HEK293 (cell line): ENCODE measurements at regions not wholly inside any gene's neighbourhood (a gene's known extent, or its start where the extent isn't known, plus 50 kb on each side); places are given as distances from the start of the nearest gene placed in this dataset.

Source experiments
- HOXC10 ChIP-seq: sonication (generic); formaldehyde crosslinking; IDR thresholded peaks from 2 replicates; pipeline ENCODE4 v1.8.1; 2023; ENCODE audit warnings: mild to moderate bottlenecking, missing genetic modification reagents
- KLF9 ChIP-seq: fragments of 450-650 bp; formaldehyde crosslinking; IDR thresholded peaks from 2 replicates; pipeline ENCODE4 v1.5.1; 2016; ENCODE audit warnings: missing biosample characterization, missing genetic modification characterization, low read depth
- SP7 ChIP-seq: fragments of 450-650 bp; formaldehyde crosslinking; IDR thresholded peaks from 2 replicates; pipeline ENCODE4 v1.5.1; 2016; ENCODE audit warnings: missing biosample characterization, missing genetic modification characterization
- TCF7L2 ChIP-seq: IDR thresholded peaks from 2 replicates; pipeline ENCODE4 v1.6.1; 2011; ENCODE audit warnings: low read depth, mild to moderate bottlenecking, inconsistent platforms, low read length, moderate library complexity, borderline replicate concordance
- TRIM28 ChIP-seq: IDR thresholded peaks from 2 replicates; pipeline ENCODE4 v1.6.1; 2011; ENCODE audit warnings: low read length, control low read depth, borderline replicate concordance
- ZBTB10 ChIP-seq: fragments of 450-650 bp; formaldehyde crosslinking; IDR thresholded peaks from 2 replicates; pipeline ENCODE4 v1.5.1; 2016; ENCODE audit warnings: missing biosample characterization, missing genetic modification characterization
- ZBTB11 ChIP-seq: fragments of 450-650 bp; formaldehyde crosslinking; conservative IDR thresholded peaks from 2 replicates; pipeline ENCODE4 v1.5.1; 2016; ENCODE audit warnings: low read depth, missing biosample characterization, missing genetic modification characterization
- ZBTB21 ChIP-seq: fragments of 450-650 bp; formaldehyde crosslinking; IDR thresholded peaks from 2 replicates; pipeline ENCODE4 v1.5.1; 2017; ENCODE audit warnings: missing biosample characterization, missing genetic modification characterization
- ZBTB7A ChIP-seq: fragments of 450-650 bp; formaldehyde crosslinking; IDR thresholded peaks from 2 replicates; pipeline ENCODE4 v1.5.1; 2016; ENCODE audit warnings: low read depth, missing biosample characterization, missing genetic modification characterization
- ZIC2 ChIP-seq: fragments of 450-650 bp; formaldehyde crosslinking; IDR thresholded peaks from 2 replicates; pipeline ENCODE4 v1.5.1; 2016; ENCODE audit warnings: missing biosample characterization, missing genetic modification characterization
- ZNF132 ChIP-seq: fragments of 450-650 bp; formaldehyde crosslinking; IDR thresholded peaks from 2 replicates; pipeline ENCODE4 v1.5.1; 2017; ENCODE audit warnings: missing biosample characterization, missing genetic modification characterization, borderline replicate concordance
- ZNF174 ChIP-seq: fragments of 450-650 bp; formaldehyde crosslinking; IDR thresholded peaks from 2 replicates; pipeline ENCODE4 v1.5.0; 2017; ENCODE audit warnings: missing biosample characterization, mild to moderate bottlenecking, missing genetic modification characterization
- ZNF223 ChIP-seq: fragments of 450-650 bp; formaldehyde crosslinking; IDR thresholded peaks from 2 replicates; pipeline ENCODE4 v1.5.1; 2016; ENCODE audit warnings: missing biosample characterization, missing genetic modification characterization
- ZNF292 ChIP-seq: fragments of 450-650 bp; formaldehyde crosslinking; IDR thresholded peaks from 2 replicates; pipeline ENCODE4 v1.5.1; 2016; ENCODE audit warnings: low read depth, missing biosample characterization, missing genetic modification characterization, borderline replicate concordance
- ZNF366 ChIP-seq: fragments of 450-650 bp; formaldehyde crosslinking; conservative IDR thresholded peaks from 2 replicates; pipeline ENCODE4 v1.5.1; 2016; ENCODE audit warnings: missing biosample characterization, missing genetic modification characterization
- ZNF48 ChIP-seq: fragments of 450-650 bp; formaldehyde crosslinking; IDR thresholded peaks from 2 replicates; pipeline ENCODE4 v1.5.1; 2016; ENCODE audit warnings: missing biosample characterization, missing genetic modification characterization
- ZNF513 ChIP-seq: fragments of 450-650 bp; IDR thresholded peaks from 2 replicates; pipeline ENCODE4 v1.5.1; 2018; ENCODE audit warnings: missing biosample characterization, missing genetic modification characterization
- ZNF561 ChIP-seq: fragments of 450-650 bp; IDR thresholded peaks from 2 replicates; pipeline ENCODE4 v1.5.1; 2018; ENCODE audit warnings: missing biosample characterization, missing genetic modification characterization, borderline replicate concordance
- ZNF654 ChIP-seq: fragments of 450-650 bp; formaldehyde crosslinking; IDR thresholded peaks from 2 replicates; pipeline ENCODE4 v1.5.1; 2016; ENCODE audit warnings: low read depth, missing biosample characterization, missing genetic modification characterization
- ZNF768 ChIP-seq: fragments of 450-650 bp; formaldehyde crosslinking; IDR thresholded peaks from 2 replicates; pipeline ENCODE4 v1.5.1; 2018; ENCODE audit warnings: missing biosample characterization, mild to moderate bottlenecking, missing genetic modification characterization
- ZNF837 ChIP-seq: fragments of 450-650 bp; formaldehyde crosslinking; IDR thresholded peaks from 2 replicates; pipeline ENCODE4 v1.5.1; 2016; ENCODE audit warnings: missing biosample characterization, missing genetic modification characterization
- TF ChIP-seq, protein P1 (sequence below): fragments of 450-650 bp; formaldehyde crosslinking; IDR thresholded peaks from 2 replicates; pipeline ENCODE4 v1.5.1; 2016; ENCODE audit warnings: missing biosample characterization, missing genetic modification characterization
- TF ChIP-seq, protein P2 (sequence below): fragments of 450-650 bp; formaldehyde crosslinking; IDR thresholded peaks from 2 replicates; pipeline ENCODE4 v1.5.1; 2016; ENCODE audit warnings: missing biosample characterization, missing genetic modification characterization
- TF ChIP-seq, protein P3 (sequence below): fragments of 450-650 bp; formaldehyde crosslinking; IDR thresholded peaks from 2 replicates; pipeline ENCODE4 v1.5.1; 2016; ENCODE audit warnings: missing biosample characterization, missing genetic modification characterization

GRCh38 chr3:30124435-30125370 is 481.7 kb upstream of the TGFBR2 start (continued):
- TF ChIP-seq, protein P1, sequence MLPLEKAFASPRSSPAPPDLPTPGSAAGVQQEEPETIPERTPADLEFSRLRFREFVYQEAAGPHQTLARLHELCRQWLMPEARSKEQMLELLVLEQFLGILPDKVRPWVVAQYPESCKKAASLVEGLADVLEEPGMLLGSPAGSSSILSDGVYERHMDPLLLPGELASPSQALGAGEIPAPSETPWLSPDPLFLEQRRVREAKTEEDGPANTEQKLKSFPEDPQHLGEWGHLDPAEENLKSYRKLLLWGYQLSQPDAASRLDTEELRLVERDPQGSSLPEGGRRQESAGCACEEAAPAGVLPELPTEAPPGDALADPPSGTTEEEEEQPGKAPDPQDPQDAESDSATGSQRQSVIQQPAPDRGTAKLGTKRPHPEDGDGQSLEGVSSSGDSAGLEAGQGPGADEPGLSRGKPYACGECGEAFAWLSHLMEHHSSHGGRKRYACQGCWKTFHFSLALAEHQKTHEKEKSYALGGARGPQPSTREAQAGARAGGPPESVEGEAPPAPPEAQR (tag by site-specific recombination), result no peak
- no peak for TF ChIP-seq TCF7L2
- no peak for TF ChIP-seq TRIM28
- no peak for TF ChIP-seq ZNF48
- TF ChIP-seq ZBTB7A (tag by site-specific recombination), result no peak
- TF ChIP-seq ZNF132 (tag by site-specific recombination), result no peak
- TF ChIP-seq, protein P2, sequence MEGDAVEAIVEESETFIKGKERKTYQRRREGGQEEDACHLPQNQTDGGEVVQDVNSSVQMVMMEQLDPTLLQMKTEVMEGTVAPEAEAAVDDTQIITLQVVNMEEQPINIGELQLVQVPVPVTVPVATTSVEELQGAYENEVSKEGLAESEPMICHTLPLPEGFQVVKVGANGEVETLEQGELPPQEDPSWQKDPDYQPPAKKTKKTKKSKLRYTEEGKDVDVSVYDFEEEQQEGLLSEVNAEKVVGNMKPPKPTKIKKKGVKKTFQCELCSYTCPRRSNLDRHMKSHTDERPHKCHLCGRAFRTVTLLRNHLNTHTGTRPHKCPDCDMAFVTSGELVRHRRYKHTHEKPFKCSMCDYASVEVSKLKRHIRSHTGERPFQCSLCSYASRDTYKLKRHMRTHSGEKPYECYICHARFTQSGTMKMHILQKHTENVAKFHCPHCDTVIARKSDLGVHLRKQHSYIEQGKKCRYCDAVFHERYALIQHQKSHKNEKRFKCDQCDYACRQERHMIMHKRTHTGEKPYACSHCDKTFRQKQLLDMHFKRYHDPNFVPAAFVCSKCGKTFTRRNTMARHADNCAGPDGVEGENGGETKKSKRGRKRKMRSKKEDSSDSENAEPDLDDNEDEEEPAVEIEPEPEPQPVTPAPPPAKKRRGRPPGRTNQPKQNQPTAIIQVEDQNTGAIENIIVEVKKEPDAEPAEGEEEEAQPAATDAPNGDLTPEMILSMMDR (tag by site-specific recombination), result no peak
- peak; percentile 49; the same call in 1 of the 2 replicates for TF ChIP-seq ZNF223 (tag by site-specific recombination)
- TF ChIP-seq, protein P3, sequence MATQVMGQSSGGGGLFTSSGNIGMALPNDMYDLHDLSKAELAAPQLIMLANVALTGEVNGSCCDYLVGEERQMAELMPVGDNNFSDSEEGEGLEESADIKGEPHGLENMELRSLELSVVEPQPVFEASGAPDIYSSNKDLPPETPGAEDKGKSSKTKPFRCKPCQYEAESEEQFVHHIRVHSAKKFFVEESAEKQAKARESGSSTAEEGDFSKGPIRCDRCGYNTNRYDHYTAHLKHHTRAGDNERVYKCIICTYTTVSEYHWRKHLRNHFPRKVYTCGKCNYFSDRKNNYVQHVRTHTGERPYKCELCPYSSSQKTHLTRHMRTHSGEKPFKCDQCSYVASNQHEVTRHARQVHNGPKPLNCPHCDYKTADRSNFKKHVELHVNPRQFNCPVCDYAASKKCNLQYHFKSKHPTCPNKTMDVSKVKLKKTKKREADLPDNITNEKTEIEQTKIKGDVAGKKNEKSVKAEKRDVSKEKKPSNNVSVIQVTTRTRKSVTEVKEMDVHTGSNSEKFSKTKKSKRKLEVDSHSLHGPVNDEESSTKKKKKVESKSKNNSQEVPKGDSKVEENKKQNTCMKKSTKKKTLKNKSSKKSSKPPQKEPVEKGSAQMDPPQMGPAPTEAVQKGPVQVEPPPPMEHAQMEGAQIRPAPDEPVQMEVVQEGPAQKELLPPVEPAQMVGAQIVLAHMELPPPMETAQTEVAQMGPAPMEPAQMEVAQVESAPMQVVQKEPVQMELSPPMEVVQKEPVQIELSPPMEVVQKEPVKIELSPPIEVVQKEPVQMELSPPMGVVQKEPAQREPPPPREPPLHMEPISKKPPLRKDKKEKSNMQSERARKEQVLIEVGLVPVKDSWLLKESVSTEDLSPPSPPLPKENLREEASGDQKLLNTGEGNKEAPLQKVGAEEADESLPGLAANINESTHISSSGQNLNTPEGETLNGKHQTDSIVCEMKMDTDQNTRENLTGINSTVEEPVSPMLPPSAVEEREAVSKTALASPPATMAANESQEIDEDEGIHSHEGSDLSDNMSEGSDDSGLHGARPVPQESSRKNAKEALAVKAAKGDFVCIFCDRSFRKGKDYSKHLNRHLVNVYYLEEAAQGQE, result no peak
- TF ChIP-seq HOXC10 (CRISPR knock-in tag), result no peak
- TF ChIP-seq ZIC2 (tag by site-specific recombination), result no peak
- TF ChIP-seq ZNF366, result no peak
- no peak for TF ChIP-seq ZNF174 (tag by site-specific recombination)
- TF ChIP-seq ZNF561 (tag by site-specific recombination), result 0 out of 2 replicates have a peak, but pooled peaks have one; percentile 36
- no peak for TF ChIP-seq ZNF292 (tag by site-specific recombination)
- no peak for TF ChIP-seq ZNF513 (tag by site-specific recombination)
- no peak for TF ChIP-seq ZNF654
- TF ChIP-seq ZNF768 (tag by site-specific recombination), result no peak
- no peak for TF ChIP-seq KLF9 (tag by site-specific recombination)
- no peak for TF ChIP-seq ZBTB11 (tag by site-specific recombination)
- 0 out of 2 replicates have a peak, but pooled peaks have one; percentile 27 for TF ChIP-seq SP7 (tag by site-specific recombination)
- no peak for TF ChIP-seq ZBTB10 (tag by site-specific recombination)
- TF ChIP-seq ZBTB21 (tag by site-specific recombination), result 0 out of 2 replicates have a peak, but pooled peaks have one; percentile 29
- no peak for TF ChIP-seq ZNF837 (tag by site-specific recombination)
